ENCODE measurements at regions not wholly inside any gene's neighbourhood (a gene's known extent, or its start where the extent isn't known, plus 50 kb on each side); places are given as distances from the start of the nearest gene placed in this dataset.

- Histone ChIP-seq H4K20me1 (ENCODE audit: insufficient read depth) (no peaks in the 10 kb centered on the region), H2AFZ (ENCODE audit: low read depth) (no peak overlapping the region), H3K27me3 (ENCODE audit: insufficient read depth, low read depth) (no peaks in the 10 kb centered on the region), H3K27ac (no peak overlapping the region), H3K4me1 (ENCODE audit: low read depth, poor library complexity, severe bottlenecking) (no peaks in the 10 kb centered on the region), H3K4me3 (IDR thresholded peaks at IDR 0.05; ENCODE audit: insufficient read depth, low read depth, low read length) (no peak overlapping the region), H3K4me2 (no peak overlapping the region), H3K79me2 (ENCODE audit: insufficient read depth, low read depth) (no peaks in the 10 kb centered on the region), H3K9ac (no peak overlapping the region), H3K36me3 (ENCODE audit: insufficient read depth) (no peaks in the 10 kb centered on the region)
- no peak for TF ChIP-seq CTCF (conservative IDR thresholded peaks at IDR 0.05; ENCODE audit: low read depth, low read length)
Observed at GRCh38 chr11:112770487-112770886, 190.7 kb upstream of the NCAM1 start.

- Histone ChIP-seq H3K79me2 (ENCODE audit: insufficient read depth, low read depth) (no peaks in the 10 kb centered on the region), H3K27ac (no peak overlapping the region), H4K20me1 (ENCODE audit: insufficient read depth) (no peaks in the 10 kb centered on the region), H3K4me3 (IDR thresholded peaks at IDR 0.05; ENCODE audit: insufficient read depth, low read depth, low read length) (no peak overlapping the region), H3K4me1 (ENCODE audit: low read depth, poor library complexity, severe bottlenecking) (no peaks in the 10 kb centered on the region), H3K4me2 (no peak overlapping the region), H3K27me3 (ENCODE audit: insufficient read depth, low read depth) (no peaks in the 10 kb centered on the region), H2AFZ (ENCODE audit: low read depth) (no peak overlapping the region), H3K9ac (no peak overlapping the region), H3K36me3 (ENCODE audit: insufficient read depth) (no peaks in the 10 kb centered on the region)
- TF ChIP-seq CTCF (conservative IDR thresholded peaks at IDR 0.05; ENCODE audit: low read depth, low read length): no peak
Observed at GRCh38 chr11:112771851-112772250, 189.4 kb upstream of the NCAM1 start.

- H3K27ac ChIP-seq: no peak overlapping the region
- TF ChIP-seq CTCF (conservative IDR thresholded peaks at IDR 0.05; ENCODE audit: low read depth, low read length): no peak
- H3K4me1 ChIP-seq (ENCODE audit: low read depth, poor library complexity, severe bottlenecking): no peaks in the 10 kb centered on the region
- no peaks in the 10 kb centered on the region for H3K27me3 ChIP-seq (ENCODE audit: insufficient read depth, low read depth)
- H3K79me2 ChIP-seq (ENCODE audit: insufficient read depth, low read depth): no peaks in the 10 kb centered on the region
- H3K9ac ChIP-seq: no peak overlapping the region
- H4K20me1 ChIP-seq (ENCODE audit: insufficient read depth): no peaks in the 10 kb centered on the region
- H3K36me3 ChIP-seq (ENCODE audit: insufficient read depth): no peaks in the 10 kb centered on the region
- no peak overlapping the region for H3K4me3 ChIP-seq (IDR thresholded peaks at IDR 0.05; ENCODE audit: insufficient read depth, low read depth, low read length)
- no peak overlapping the region for H3K4me2 ChIP-seq
- H2AFZ ChIP-seq (ENCODE audit: low read depth): no peak overlapping the region
Observed at GRCh38 chr11:112773264-112773663, 188.0 kb upstream of the NCAM1 start.

GRCh38 chr11:112776834-112777233 lies 184.4 kb upstream of the NCAM1 start:
- Histone ChIP-seq H3K4me2 (no peak overlapping the region), H3K4me3 (IDR thresholded peaks at IDR 0.05; ENCODE audit: insufficient read depth, low read depth, low read length) (no peak overlapping the region), H3K4me1 (ENCODE audit: low read depth, poor library complexity, severe bottlenecking) (no peaks in the 10 kb centered on the region), H4K20me1 (ENCODE audit: insufficient read depth) (no peaks in the 10 kb centered on the region), H3K36me3 (ENCODE audit: insufficient read depth) (no peaks in the 10 kb centered on the region), H3K27ac (no peak overlapping the region), H3K79me2 (ENCODE audit: insufficient read depth, low read depth) (no peaks in the 10 kb centered on the region), H3K27me3 (ENCODE audit: insufficient read depth, low read depth) (no peaks in the 10 kb centered on the region), H3K9ac (no peak overlapping the region), H2AFZ (ENCODE audit: low read depth) (no peak overlapping the region)
- no peak for TF ChIP-seq CTCF (conservative IDR thresholded peaks at IDR 0.05; ENCODE audit: low read depth, low read length)
